SK-N-MC (cell line): ENCODE measurements at regions not wholly inside any gene's neighbourhood (a gene's known extent, or its start where the extent isn't known, plus 50 kb on each side); places are given as distances from the start of the nearest gene placed in this dataset.

Experiments used
- EZH2 ChIP-seq: fragments of 200-600 bp; sonication (generic); IDR thresholded peaks from one replicate; pipeline ENCODE4 v1.6.1; 2017; ENCODE audit warnings: antibody characterized with exemption
- POLR2AphosphoS5 ChIP-seq: IDR thresholded peaks from 2 replicates; pipeline ENCODE4 v1.6.1; 2012; ENCODE audit warnings: mild to moderate bottlenecking, low read depth, low read length, borderline replicate concordance

DNA sequence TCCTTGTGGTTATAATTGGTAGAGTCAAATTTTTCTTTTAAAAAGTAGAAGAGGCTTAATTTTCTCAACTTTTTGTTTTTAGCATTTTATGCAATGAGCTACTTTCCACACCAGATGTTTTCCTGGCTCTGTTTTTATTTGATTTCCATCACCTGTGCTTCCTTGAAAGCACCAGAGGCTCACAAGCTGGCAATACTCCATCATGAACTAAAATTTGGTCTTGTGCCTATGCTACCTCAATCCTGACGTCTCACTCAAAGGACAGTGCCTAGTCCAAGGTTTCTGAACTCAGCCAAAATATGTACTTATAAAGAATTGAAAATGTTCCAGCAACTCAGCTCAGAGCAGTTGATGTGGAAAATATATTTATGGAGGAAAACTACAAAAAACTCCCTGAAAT is 914.0 kb upstream of the PRKX start:
- TF ChIP-seq EZH2 (no peak), POLR2AphosphoS5 (no peak)
